Lung (tissue), 11 donors: ENCODE measurements at regions not wholly inside any gene's neighbourhood (a gene's known extent, or its start where the extent isn't known, plus 50 kb on each side); places are given as distances from the start of the nearest gene placed in this dataset.

Experiments
- ATAC-seq: fragments of 200-7000 bp; cut with Tn5 transposase; one replicate; pipeline ENCODE4 v1.9.1; 2020; ENCODE audit warnings: moderate number of reproducible peaks; ENCODE audit not compliant: insufficient read depth, low FRiP score
- DNase-seq, 3 donors: peaks; one replicate each; pipeline ENCODE4 v3.0.0-alpha.2; 2013 to 2017
- H3K27ac ChIP-seq, 2 donors: one replicate each; pipeline ENCODE4 v1.5.1; 2013; ENCODE audit warnings: mild to moderate bottlenecking in 2 of 2, moderate library complexity in 2 of 2, control low read depth in 1 of 2, inconsistent platforms in 1 of 2, low read depth in 1 of 2, low read length in 1 of 2
- H3K27me3 ChIP-seq, 3 donors: one replicate each; pipeline ENCODE4 v1.5.1; 2013; ENCODE audit warnings: low read length in 2 of 3; ENCODE audit not compliant: control insufficient read depth in 3 of 3, insufficient read depth in 3 of 3
- H3K36me3 ChIP-seq, 4 donors: one replicate each; pipeline ENCODE4 v1.5.1; 2013; ENCODE audit warnings: low read length in 4 of 4, mild to moderate bottlenecking in 1 of 4, moderate library complexity in 1 of 4; ENCODE audit not compliant: control insufficient read depth in 4 of 4, insufficient read depth in 4 of 4
- H3K4me1 ChIP-seq, 5 donors: one replicate each; pipeline ENCODE4 v1.5.1; 2013; ENCODE audit warnings: low read length in 5 of 5, mild to moderate bottlenecking in 2 of 5, moderate library complexity in 1 of 5; ENCODE audit not compliant: control insufficient read depth in 5 of 5, insufficient read depth in 5 of 5
- H3K4me3 ChIP-seq: one replicate; pipeline ENCODE4 v1.5.1; 2013; ENCODE audit warnings: mild to moderate bottlenecking, control low read depth, moderate library complexity
- H3K9ac ChIP-seq, 2 donors: one replicate each; pipeline ENCODE4 v1.5.1; 2013; ENCODE audit warnings: low read length in 2 of 2, control low read depth in 1 of 2; ENCODE audit not compliant: insufficient read depth in 1 of 2
- H3K9me3 ChIP-seq, 4 donors: one replicate each; pipeline ENCODE4 v1.5.1; 2013; ENCODE audit warnings: low read length in 3 of 4, mild to moderate bottlenecking in 1 of 4, moderate library complexity in 1 of 4; ENCODE audit not compliant: control insufficient read depth in 4 of 4, insufficient read depth in 3 of 4
- CTCF ChIP-seq: IDR thresholded peaks from 2 replicates; pipeline ENCODE4 v1.5.1; 2012; ENCODE audit warnings: mild to moderate bottlenecking; ENCODE audit errors: control extremely low read depth, extremely low read depth
- WGBS, 2 donors: extraction: QIAGEN DNeasy Blood & Tissue Kit; methylation state at CpG; one replicate each; pipeline ENCODE4 v1.1.7; 2013; 5-methylcytosine and 5-hydroxymethylcytosine counted together
- donor health status: control.
- donor health status: control.
- donor health status: Bipolar disorder and iron deficiency.
- donor health status: healthy.
- donor health status: DM: yes; HTN: yes; CAD: no.

- ATAC-seq (no peak), DNase-seq (no peak)
- WGBS, 2 donors = 72 to 74% methylated on average over 1 of the region's 1 CpG
- H3K9me3 ChIP-seq = peaks cover 0 to under 1% (median 0%) of the 10 kb centered on the region in 4 donors
- no peaks in the 10 kb centered on the region for H3K4me1 ChIP-seq
- H3K27ac ChIP-seq = no peak overlapping the region
- no peak overlapping the region for H3K4me3 ChIP-seq
- no peak for TF ChIP-seq CTCF
- no peaks in the 10 kb centered on the region for H3K36me3 ChIP-seq
- no peak overlapping the region for H3K9ac ChIP-seq
- no peaks in the 10 kb centered on the region for H3K27me3 ChIP-seq
Observed at GRCh38 chr7:136205956-136206355, 228.8 kb upstream of the MTPN start.

GRCh38 chr7:136198168-136198567 lies 221.0 kb upstream of the MTPN start:
- no peaks in the 10 kb centered on the region for H3K36me3 ChIP-seq
- ATAC-seq = no peak
- no peak for DNase-seq
- no peaks in the 10 kb centered on the region for H3K27me3 ChIP-seq
- H3K4me1 ChIP-seq = no peaks in the 10 kb centered on the region
- WGBS, 2 donors = 56 to 74% methylated on average over 1 of the region's 1 CpG
- H3K4me3 ChIP-seq = no peak overlapping the region
- TF ChIP-seq CTCF = no peak
- peaks cover 0 to 19% (median 4%) of the 10 kb centered on the region in 4 donors for H3K9me3 ChIP-seq
- H3K27ac ChIP-seq = no peak overlapping the region
- H3K9ac ChIP-seq = no peak overlapping the region

GRCh38 chr7:136194878-136195277 lies 217.7 kb upstream of the MTPN start:
- Histone ChIP-seq H3K27ac (no peak overlapping the region), H3K9me3 (peaks cover 0 to 15% (median 4%) of the 10 kb centered on the region in 4 donors), H3K36me3 (no peaks in the 10 kb centered on the region), H3K4me3 (no peak overlapping the region), H3K4me1 (no peaks in the 10 kb centered on the region), H3K27me3 (no peaks in the 10 kb centered on the region), H3K9ac (no peak overlapping the region)
- WGBS, 2 donors = 83 to 91% methylated on average over 1 of the region's 1 CpG
- DNase-seq (no peak), ATAC-seq (no peak)
- no peak for TF ChIP-seq CTCF

- H3K4me3 ChIP-seq = no peak overlapping the region
- no peaks in the 10 kb centered on the region for H3K4me1 ChIP-seq
- no peak overlapping the region for H3K9ac ChIP-seq
- H3K27me3 ChIP-seq = no peaks in the 10 kb centered on the region
- 80 to 90% methylated on average over 6 of the region's 6 CpGs for WGBS, 2 donors
- ATAC-seq = no peak
- DNase-seq = no peak
- no peak overlapping the region for H3K27ac ChIP-seq
- H3K9me3 ChIP-seq = peaks cover 0 to 8% (median 4%) of the 10 kb centered on the region in 4 donors
- H3K36me3 ChIP-seq = no peaks in the 10 kb centered on the region
- TF ChIP-seq CTCF = no peak
Observed at GRCh38 chr7:136193940-136194339, 216.8 kb upstream of the MTPN start.
